Astrocyte of the spinal cord (primary cell): ENCODE measurements at regions not wholly inside any gene's neighbourhood (a gene's known extent, or its start where the extent isn't known, plus 50 kb on each side); places are given as distances from the start of the nearest gene placed in this dataset.

Source experiments
- DNase-seq: peaks from one replicate; pipeline ENCODE4 v3.0.0; 2011; ENCODE audit warnings: low read depth, low spot score
- H3K4me3 ChIP-seq: 2 replicates; pipeline ENCODE4 v1.5.1; 2011; ENCODE audit warnings: low read depth, mild to moderate bottlenecking, low read length, moderate library complexity
- in situ Hi-C: cut with HindIII; loops from 2 replicates; pipeline ENCODE4 v1.10.0; 2017; ENCODE audit warnings: low sequenced_read_pairs
- TF ChIP-seq, protein P1 (sequence below): IDR thresholded peaks from 2 replicates; pipeline ENCODE4 v1.5.1; 2012; ENCODE audit warnings: low read depth, mild to moderate bottlenecking, low read length, inconsistent platforms

DNA sequence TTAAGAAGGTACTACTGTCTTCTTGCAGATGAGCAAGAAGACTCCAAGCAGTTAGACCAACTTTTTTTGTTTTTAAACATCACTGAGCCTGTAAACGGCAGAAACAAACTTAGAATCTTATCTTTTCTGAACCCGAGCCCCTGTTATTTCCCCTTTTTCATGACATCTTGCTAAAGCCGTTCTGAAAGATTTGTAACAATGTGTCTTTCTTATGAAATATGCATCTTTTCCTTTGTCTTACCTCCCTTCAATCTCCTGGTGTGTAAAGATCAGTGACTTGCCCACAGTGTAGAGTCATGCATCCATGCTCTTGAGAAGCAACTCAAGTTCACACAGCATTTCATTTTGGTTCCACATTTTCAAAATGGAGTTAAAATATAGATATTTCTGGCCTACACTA is 288.8 kb upstream of the CELF4 start:
- in situ Hi-C loops, result no loop called here
- no peak for DNase-seq
- TF ChIP-seq, protein P1, sequence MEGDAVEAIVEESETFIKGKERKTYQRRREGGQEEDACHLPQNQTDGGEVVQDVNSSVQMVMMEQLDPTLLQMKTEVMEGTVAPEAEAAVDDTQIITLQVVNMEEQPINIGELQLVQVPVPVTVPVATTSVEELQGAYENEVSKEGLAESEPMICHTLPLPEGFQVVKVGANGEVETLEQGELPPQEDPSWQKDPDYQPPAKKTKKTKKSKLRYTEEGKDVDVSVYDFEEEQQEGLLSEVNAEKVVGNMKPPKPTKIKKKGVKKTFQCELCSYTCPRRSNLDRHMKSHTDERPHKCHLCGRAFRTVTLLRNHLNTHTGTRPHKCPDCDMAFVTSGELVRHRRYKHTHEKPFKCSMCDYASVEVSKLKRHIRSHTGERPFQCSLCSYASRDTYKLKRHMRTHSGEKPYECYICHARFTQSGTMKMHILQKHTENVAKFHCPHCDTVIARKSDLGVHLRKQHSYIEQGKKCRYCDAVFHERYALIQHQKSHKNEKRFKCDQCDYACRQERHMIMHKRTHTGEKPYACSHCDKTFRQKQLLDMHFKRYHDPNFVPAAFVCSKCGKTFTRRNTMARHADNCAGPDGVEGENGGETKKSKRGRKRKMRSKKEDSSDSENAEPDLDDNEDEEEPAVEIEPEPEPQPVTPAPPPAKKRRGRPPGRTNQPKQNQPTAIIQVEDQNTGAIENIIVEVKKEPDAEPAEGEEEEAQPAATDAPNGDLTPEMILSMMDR, result no peak

DNA sequence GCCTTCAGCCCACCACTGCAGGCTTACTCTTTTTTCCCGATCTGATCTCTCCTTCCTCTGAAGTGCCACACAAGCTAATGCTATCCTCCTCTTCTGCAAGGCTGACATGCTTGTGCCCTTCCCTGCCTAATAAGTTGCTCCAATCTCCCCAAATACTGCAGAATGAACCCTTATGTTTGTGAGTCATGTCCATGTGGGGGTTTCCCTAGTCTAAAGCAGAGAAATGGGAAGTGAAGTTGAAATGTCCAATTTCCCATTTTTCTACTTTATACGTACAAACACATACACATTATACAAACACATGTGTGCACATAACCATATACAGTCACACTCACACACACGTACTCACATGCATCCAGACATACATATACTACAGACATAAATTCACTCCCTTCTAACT is 288.1 kb upstream of the CELF4 start:
- TF ChIP-seq, protein P1, result no peak
- DNase-seq, result no peak
- in situ Hi-C loops, result no loop called here
- H3K4me3 ChIP-seq, result no peak overlapping the region

More for the DNA sequence above, 288.8 kb upstream of the CELF4 start:
- H3K4me3 ChIP-seq, result no peak overlapping the region

DNA sequence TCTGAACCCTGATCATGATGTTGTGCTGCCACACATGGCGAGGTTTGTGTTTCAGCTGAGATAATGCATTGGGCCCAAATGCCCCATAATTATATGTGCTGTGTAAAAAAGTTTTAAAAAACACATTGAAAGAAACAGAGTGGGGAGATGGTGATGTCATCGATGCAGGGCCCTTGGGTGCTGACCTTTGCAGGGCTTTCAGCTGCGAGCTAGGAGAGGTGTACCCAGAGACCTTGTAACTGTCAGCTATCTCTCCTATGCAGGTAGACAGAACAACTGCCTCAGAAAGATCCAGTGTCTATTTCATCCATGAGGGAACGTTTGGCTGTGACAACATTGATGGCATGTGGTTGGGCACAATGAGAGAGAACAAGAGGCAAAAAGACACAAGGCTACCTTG is 286.9 kb upstream of the CELF4 start:
- in situ Hi-C loops, result no loop called here
- no peak overlapping the region for H3K4me3 ChIP-seq
- TF ChIP-seq, protein P1, result no peak
- DNase-seq, result no peak

DNA sequence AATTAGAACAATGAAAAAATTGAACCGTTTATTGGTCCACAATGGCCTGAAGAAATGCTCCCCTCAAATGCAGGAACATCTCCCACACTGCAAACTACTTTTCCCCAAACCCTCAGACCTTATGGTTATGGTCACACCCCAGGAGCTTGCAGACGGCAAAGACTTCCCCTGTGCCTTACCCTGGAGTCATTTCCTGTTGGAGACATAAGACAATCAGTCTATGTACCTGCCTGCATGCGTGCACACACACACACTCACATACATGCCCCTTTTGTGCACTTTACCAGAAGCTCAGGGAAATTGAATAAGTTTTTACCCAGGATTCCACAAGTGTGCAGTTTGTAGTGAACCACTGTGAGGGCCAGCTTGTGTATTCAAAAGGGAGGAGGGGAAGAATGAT is 281.9 kb upstream of the CELF4 start:
- DNase-seq, result no peak
- in situ Hi-C loops, result no loop called here
- TF ChIP-seq, protein P1, result no peak
- no peak overlapping the region for H3K4me3 ChIP-seq

DNA sequence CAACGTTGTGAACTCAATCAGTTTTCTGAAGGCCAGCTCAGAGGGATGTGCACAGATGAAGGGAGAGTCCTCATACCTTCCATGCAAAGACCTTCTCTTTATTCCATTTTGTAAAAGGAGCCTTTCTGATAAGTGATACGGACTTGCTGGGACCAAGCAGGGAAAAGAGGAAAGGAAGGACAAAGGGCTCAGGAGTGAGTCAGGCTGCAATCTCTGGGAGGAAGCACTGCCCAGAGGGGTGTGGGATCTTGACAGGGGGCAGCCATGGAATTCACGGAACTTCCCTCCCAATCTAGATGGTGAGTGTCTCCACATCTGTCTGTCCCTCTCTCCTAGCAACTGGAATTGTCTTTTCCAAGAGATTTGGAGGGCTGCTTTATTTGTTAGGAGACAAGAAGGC is 281.4 kb upstream of the CELF4 start:
- in situ Hi-C loops, result no loop called here
- DNase-seq, result no peak
- TF ChIP-seq, protein P1, result no peak

DNA sequence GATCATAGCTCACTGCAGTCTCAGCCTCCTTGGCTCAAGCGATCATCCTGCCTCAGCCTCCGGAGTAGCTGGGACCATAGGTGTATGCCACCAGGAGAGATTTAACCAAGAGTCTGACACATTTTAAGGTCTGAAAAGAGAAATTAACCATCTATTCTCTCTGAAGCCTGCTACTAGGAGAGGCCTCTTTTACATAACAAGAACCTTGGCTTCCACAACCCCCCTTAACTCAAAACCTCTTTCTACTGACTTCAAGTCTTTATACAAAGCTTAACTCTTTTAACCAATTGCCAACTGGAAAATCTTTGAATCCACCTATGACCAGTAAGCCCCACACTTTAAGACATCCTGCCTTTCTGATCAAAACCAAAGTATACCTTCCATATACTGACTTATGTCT is 279.9 kb upstream of the CELF4 start:
- in situ Hi-C loops, result no loop called here
- H3K4me3 ChIP-seq, result no peak overlapping the region
- TF ChIP-seq, protein P1, result no peak
- DNase-seq, result no peak

More for the DNA sequence above, 281.4 kb upstream of the CELF4 start:
- no peak overlapping the region for H3K4me3 ChIP-seq

DNA sequence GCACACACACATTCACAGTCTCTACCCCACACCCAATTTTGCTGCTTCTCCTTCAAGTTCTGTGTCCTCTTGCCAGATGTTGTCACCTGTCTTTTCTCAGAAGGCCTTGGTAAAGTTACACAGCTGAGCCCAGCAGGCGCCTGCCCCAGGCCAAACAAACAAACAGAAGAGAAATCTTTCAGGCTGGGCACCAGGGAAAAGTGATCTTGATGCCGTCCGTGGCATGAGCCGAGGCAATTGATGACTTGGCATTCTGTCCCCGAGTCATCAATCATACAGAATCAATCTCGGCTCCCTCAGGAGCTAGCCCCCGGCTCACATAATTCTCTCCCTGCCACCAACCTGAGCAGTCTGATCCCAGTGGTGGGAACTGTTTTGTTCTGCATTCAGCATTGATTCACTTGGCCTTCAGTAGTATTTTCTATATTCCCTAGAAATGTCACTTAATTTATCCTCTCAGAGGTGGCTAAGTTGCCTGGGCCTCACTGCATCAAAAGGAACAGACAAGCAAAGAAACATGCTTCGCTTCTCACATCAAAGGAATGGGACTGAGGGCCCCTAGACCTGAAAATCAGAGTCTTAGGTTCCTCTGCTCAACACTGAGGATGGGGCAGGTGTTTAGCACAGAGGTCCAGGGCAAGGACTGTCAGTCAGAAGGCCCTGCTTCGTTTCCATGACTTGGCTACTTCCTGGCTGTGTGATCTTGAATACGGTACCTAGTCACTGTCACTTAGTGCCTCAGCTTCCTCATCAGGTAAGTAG is 278.8 kb upstream of the CELF4 start:
- H3K4me3 ChIP-seq, result no peak overlapping the region
- TF ChIP-seq, protein P1, result no peak
- no peak for DNase-seq
- in situ Hi-C loops, result no loop called here
